RWPE2 (cell line): ENCODE measurements at regions not wholly inside any gene's neighbourhood (a gene's known extent, or its start where the extent isn't known, plus 50 kb on each side); places are given as distances from the start of the nearest gene placed in this dataset.

Experiments
- ATAC-seq: fragments of 200-7000 bp; cut with Tn5 transposase; 3 replicates; pipeline ENCODE4 v1.9.1; 2021; ENCODE audit warnings: low read depth
- DNase-seq: peaks from one replicate; pipeline ENCODE4 v3.0.0-alpha.2; 2020; ENCODE audit warnings: low spot score
- H3K27ac ChIP-seq: fragments of 450-650 bp; 2 replicates; pipeline ENCODE4 v1.5.1; 2017; ENCODE audit warnings: mild to moderate bottlenecking; ENCODE audit not compliant: poor library complexity, severe bottlenecking
- H3K27me3 ChIP-seq: fragments of 250-450 bp; sonication (Bioruptor Pico); 2 replicates; pipeline ENCODE4 v1.5.1; 2021; ENCODE audit warnings: mild to moderate bottlenecking, moderate library complexity; ENCODE audit not compliant: insufficient read depth, poor library complexity, severe bottlenecking
- H3K36me3 ChIP-seq: fragments of 250-450 bp; sonication (Bioruptor Pico); 2 replicates; pipeline ENCODE4 v1.5.1; 2020; ENCODE audit warnings: low read depth, mild to moderate bottlenecking, moderate library complexity
- H3K4me1 ChIP-seq: fragments of 250-450 bp; sonication (Bioruptor Pico); 2 replicates; pipeline ENCODE4 v1.5.1; 2021; ENCODE audit warnings: mild to moderate bottlenecking, moderate library complexity; ENCODE audit not compliant: insufficient read depth, poor library complexity, severe bottlenecking
- H3K4me3 ChIP-seq: fragments of 250-450 bp; sonication (Bioruptor Pico); 2 replicates; pipeline ENCODE4 v1.5.1; 2021; ENCODE audit warnings: mild to moderate bottlenecking, moderate library complexity; ENCODE audit not compliant: severe bottlenecking
- H3K9me3 ChIP-seq: fragments of 250-450 bp; sonication (Bioruptor Pico); 2 replicates; pipeline ENCODE4 v1.5.1; 2021; ENCODE audit warnings: mild to moderate bottlenecking, moderate library complexity; ENCODE audit not compliant: severe bottlenecking
- CTCF ChIP-seq: fragments of 450-650 bp; IDR thresholded peaks from one replicate; pipeline ENCODE4 v1.5.1; 2017; ENCODE audit warnings: mild to moderate bottlenecking, moderate library complexity; ENCODE audit not compliant: poor library complexity, severe bottlenecking

GRCh38 chr12:111135293-111135832 is 215.0 kb upstream of the MYL2 start:
- Histone ChIP-seq H3K9me3 (no peaks in the 10 kb centered on the region), H3K27me3 (no peaks in the 10 kb centered on the region), H3K4me1 (no peaks in the 10 kb centered on the region), H3K27ac (no peak overlapping the region), H3K4me3 (no peak overlapping the region), H3K36me3 (no peaks in the 10 kb centered on the region)
- no peak for TF ChIP-seq CTCF
- ATAC-seq, result no peak
- no peak for DNase-seq

- no peak for ATAC-seq
- no peaks in the 10 kb centered on the region for H3K36me3 ChIP-seq
- H3K4me1 ChIP-seq, result no peaks in the 10 kb centered on the region
- no peaks in the 10 kb centered on the region for H3K27me3 ChIP-seq
- no peak for DNase-seq
- no peak overlapping the region for H3K4me3 ChIP-seq
- no peak overlapping the region for H3K27ac ChIP-seq
- TF ChIP-seq CTCF, result no peak
- H3K9me3 ChIP-seq, result no peaks in the 10 kb centered on the region
Measured at GRCh38 chr12:111130336-111130735, 210.0 kb upstream of the MYL2 start.

- no peaks in the 10 kb centered on the region for H3K36me3 ChIP-seq
- no peaks in the 10 kb centered on the region for H3K4me1 ChIP-seq
- no peak for DNase-seq
- no peak for ATAC-seq
- H3K9me3 ChIP-seq, result no peaks in the 10 kb centered on the region
- H3K4me3 ChIP-seq, result no peak overlapping the region
- no peak overlapping the region for H3K27ac ChIP-seq
- TF ChIP-seq CTCF, result no peak
- no peaks in the 10 kb centered on the region for H3K27me3 ChIP-seq
Measured at GRCh38 chr12:111129149-111129767, 208.9 kb upstream of the MYL2 start.

- Histone ChIP-seq H3K27me3 (no peaks in the 10 kb centered on the region), H3K9me3 (no peaks in the 10 kb centered on the region), H3K4me3 (no peak overlapping the region), H3K27ac (no peak overlapping the region), H3K4me1 (peaks cover 18% of the 10 kb centered on the region), H3K36me3 (no peaks in the 10 kb centered on the region)
- DNase-seq (no peak), ATAC-seq (no peak)
- TF ChIP-seq CTCF, result no peak
Measured at GRCh38 chr12:111126331-111126730, 206.0 kb upstream of the MYL2 start.

GRCh38 chr12:111124183-111124582 is 203.8 kb upstream of the MYL2 start:
- H3K4me3 ChIP-seq, result no peak overlapping the region
- no peak for TF ChIP-seq CTCF
- DNase-seq, result no peak
- peaks cover 18% of the 10 kb centered on the region for H3K4me1 ChIP-seq
- H3K36me3 ChIP-seq, result no peaks in the 10 kb centered on the region
- ATAC-seq, result no peak
- H3K9me3 ChIP-seq, result no peaks in the 10 kb centered on the region
- H3K27ac ChIP-seq, result no peak overlapping the region
- H3K27me3 ChIP-seq, result no peaks in the 10 kb centered on the region
